GM18858 (cell line): ENCODE measurements at regions not wholly inside any gene's neighbourhood (a gene's known extent, or its start where the extent isn't known, plus 50 kb on each side); places are given as distances from the start of the nearest gene placed in this dataset.
"Not testable (repeated sequence)": the region's sequence is repeated elsewhere in the genome, so short reads cannot be mapped to it uniquely, and the experiment has no call there.

Experiments
- ATAC-seq: cut with Tn5 transposase; IDR thresholded peaks from one replicate; pipeline ENCODE4 v1.9.1; 2021; ENCODE audit not compliant: unreplicated experiment

DNA sequence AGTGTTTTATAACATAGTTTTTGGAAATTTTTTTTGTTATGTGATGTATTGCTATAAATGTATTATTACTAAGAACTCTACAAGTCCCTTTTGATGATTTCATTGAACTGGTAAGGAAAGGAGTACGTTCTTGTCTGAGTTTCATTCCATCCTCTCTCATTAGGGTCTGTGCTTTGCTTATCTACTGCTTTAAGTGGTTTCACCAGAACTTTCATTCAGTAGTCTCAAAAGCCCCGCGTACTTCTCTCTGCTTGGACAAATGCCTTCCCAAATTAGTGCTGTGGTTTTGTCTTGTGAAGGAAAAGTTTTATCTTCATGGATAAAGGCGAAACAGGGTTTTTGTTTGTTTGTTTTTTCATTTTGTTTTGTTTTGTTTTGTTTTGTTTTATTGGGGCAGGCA is 469.8 kb upstream of the WWC1 start:
- ATAC-seq, result no peak

- no peak for ATAC-seq
Observed at GRCh38 chr5:167822241-167822640, 469.2 kb upstream of the WWC1 start.

- ATAC-seq, result no peak
Observed at GRCh38 chr5:167823405-167823804, 468.0 kb upstream of the WWC1 start.

GRCh38 chr5:167827766-167828165 is 463.7 kb upstream of the WWC1 start:
- ATAC-seq, result no peak

DNA sequence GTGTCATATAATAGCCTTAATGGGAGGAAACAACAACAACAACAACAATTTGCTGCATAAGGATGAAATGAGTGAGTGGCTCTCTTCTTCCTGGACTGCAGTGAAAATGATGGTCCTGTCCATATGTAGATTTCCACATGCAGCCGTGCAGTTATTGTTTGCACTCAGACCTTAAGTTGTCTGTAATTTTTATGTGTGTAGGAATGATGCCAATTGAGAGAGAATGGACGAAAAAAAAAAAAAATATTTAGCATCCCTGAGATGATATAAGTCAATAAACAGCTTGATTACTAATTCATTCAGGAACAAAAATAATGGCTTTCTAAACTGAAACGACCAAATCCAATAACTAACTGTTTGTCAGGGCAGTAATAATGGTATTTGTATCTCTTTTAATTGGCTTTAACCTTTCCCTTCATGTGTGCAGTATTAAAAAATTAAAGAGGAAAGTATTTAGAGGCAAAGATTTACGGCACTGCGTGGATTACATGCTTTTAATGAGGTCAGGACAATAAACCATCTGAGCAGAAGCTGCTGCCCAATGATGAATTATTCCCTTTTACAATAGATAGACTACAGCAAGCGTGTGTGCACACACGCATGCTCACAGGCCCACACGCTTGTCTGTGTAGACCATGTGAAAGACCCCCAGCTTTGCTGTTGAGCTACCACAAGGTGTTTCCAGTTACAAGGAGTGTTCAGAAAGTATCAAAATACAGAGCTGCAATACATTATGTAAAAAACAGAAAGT is 459.5 kb upstream of the WWC1 start:
- no peak for ATAC-seq

- ATAC-seq, result no peak
Observed at GRCh38 chr5:167832609-167833008, 458.8 kb upstream of the WWC1 start.

- no peak for ATAC-seq
Observed at GRCh38 chr5:167833456-167833855, 458.0 kb upstream of the WWC1 start.

GRCh38 chr5:167835146-167835545 is 456.3 kb upstream of the WWC1 start:
- no peak for ATAC-seq

DNA sequence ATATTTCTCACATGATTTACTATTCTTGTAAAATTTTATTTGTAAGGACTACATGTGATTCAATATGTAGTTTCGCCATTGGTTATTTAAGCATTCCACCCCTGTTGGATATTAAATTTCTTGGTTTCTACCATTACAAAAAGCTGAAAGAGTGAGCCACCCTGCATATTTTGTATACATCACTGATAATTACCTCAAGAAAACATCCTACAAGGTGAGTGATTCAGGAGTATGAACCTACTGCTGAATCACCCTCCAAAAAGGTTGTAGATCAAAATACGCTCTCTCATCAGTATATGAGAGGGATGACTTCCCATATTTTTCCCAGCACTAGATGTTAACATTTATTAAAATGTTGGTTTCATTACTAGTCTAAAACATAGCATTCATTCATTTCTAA is 454.3 kb upstream of the WWC1 start:
- no peak for ATAC-seq

- ATAC-seq, result no peak
Observed at GRCh38 chr5:167839065-167839464, 452.4 kb upstream of the WWC1 start.

- no peak for ATAC-seq
Observed at GRCh38 chr5:167840527-167841130, 450.8 kb upstream of the WWC1 start.

DNA sequence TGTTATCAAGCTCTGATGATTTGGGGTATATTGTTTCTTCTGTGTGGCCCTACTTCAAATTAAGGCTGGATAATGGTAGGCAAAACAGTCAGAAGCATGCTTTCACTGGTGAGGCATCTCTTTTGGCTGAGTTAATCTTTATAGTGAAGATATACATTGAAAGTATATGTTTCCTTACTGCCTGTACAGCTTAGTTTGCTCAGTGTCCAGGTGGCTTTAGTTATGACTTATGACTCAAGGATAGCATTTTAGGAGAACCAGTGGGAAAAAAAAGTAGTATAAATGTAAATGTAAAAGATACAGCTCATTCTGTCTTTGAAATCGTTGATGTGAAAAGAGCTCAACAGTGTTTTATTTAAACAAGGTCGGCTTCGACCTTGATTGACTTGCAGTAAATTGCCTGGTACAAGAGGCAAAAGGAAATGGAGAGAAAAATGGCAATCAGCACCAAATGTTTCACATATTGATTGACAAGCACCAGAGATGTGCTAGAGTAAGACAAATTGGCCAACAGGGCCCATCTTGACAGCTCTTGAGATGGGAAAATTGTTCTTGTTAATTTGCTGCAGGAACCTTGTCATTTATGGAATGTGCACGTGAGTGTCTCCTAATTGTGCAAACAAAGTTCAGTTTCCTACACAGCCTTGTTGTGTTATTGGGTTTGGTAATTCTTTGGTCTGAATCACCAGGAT is 447.4 kb upstream of the WWC1 start:
- no peak for ATAC-seq

DNA sequence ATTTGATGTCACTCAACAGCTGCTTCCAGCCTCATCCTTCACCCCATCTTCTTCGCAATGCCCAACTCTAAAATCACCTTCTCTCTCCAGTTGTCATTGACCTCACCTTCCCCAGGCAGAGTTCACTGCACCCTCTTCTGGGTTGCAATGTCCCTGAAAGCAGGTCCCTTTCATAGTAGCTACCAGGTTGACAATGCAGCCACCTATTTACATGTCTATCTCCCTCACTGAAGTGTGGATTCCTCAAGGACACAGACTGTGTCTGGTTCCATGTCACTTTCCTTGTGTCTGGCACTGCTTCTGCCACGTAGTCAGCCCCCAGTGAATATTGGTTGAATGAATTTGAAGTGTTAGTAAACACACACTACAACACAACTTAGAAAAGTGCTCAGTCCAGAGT is 445.5 kb upstream of the WWC1 start:
- no peak for ATAC-seq

- ATAC-seq, result no peak
Observed at GRCh38 chr5:167849874-167850273, 441.6 kb upstream of the WWC1 start.

- ATAC-seq, result no peak
Observed at GRCh38 chr5:167850911-167851310, 440.5 kb upstream of the WWC1 start.

DNA sequence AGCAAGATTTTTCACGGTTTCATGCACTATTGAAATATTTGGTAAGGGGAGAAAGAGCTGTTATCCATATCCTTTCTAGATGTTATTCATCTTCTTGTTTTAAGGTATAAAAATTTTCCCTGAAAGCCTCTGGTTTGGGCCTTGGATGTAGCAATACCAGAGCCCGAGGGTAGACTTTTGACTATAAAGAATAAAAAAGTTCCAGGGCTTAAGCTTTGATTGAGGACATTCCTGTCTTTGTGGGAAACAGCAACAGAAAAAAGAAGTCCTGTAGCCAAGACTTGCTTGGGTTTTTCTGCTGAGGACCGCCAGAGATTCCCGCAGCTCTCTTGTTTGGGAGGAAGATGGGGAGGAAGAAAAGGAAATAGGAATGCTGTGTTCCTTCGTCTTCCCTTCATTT is 440.0 kb upstream of the WWC1 start:
- ATAC-seq, result no peak

DNA sequence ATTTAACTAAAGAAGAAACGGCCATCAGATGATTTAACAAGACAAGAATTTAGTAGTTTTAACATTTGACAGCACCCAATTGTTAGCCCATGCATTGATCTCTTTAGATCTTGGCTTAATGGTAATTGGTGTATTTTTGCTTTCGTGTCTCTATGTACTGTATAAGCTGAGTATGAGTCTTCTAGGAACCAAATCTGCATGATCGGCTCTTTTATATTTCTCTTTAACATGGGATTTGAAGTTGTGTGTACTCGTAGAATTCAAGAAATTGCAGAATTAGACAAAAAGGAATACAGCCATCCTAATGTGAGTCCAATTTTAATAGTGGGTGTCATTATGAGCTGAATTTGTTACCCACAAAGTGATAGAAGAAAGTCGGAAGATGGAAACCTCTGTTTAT is 438.9 kb upstream of the WWC1 start:
- no peak for ATAC-seq

GRCh38 chr5:167853421-167853820 is 438.0 kb upstream of the WWC1 start:
- no peak for ATAC-seq

- no peak for ATAC-seq
Observed at GRCh38 chr5:167855818-167856217, 435.6 kb upstream of the WWC1 start.

- no peak for ATAC-seq
Observed at GRCh38 chr5:167857321-167857720, 434.1 kb upstream of the WWC1 start.

GRCh38 chr5:167858186-167858855 is 433.1 kb upstream of the WWC1 start:
- ATAC-seq, result not testable (repeated sequence)
